B cell (primary cell): ENCODE measurements at regions not wholly inside any gene's neighbourhood (a gene's known extent, or its start where the extent isn't known, plus 50 kb on each side); places are given as distances from the start of the nearest gene placed in this dataset.
"Not testable (repeated sequence)": the region's sequence is repeated elsewhere in the genome, so short reads cannot be mapped to it uniquely, and the experiment has no call there.

Experiments
- EZH2 ChIP-seq: IDR thresholded peaks from 2 replicates; pipeline ENCODE4 v1.6.1; 2012; ENCODE audit warnings: borderline replicate concordance, low read depth, mild to moderate bottlenecking, moderate library complexity, low read length; ENCODE audit not compliant: insufficient read depth, poor library complexity, severe bottlenecking
- TF ChIP-seq, protein P1 (sequence below): fragments of 200-600 bp; IDR thresholded peaks from one replicate; pipeline ENCODE4 v1.8.0; 2022; ENCODE audit warnings: antibody characterized with exemption, mild to moderate bottlenecking

DNA sequence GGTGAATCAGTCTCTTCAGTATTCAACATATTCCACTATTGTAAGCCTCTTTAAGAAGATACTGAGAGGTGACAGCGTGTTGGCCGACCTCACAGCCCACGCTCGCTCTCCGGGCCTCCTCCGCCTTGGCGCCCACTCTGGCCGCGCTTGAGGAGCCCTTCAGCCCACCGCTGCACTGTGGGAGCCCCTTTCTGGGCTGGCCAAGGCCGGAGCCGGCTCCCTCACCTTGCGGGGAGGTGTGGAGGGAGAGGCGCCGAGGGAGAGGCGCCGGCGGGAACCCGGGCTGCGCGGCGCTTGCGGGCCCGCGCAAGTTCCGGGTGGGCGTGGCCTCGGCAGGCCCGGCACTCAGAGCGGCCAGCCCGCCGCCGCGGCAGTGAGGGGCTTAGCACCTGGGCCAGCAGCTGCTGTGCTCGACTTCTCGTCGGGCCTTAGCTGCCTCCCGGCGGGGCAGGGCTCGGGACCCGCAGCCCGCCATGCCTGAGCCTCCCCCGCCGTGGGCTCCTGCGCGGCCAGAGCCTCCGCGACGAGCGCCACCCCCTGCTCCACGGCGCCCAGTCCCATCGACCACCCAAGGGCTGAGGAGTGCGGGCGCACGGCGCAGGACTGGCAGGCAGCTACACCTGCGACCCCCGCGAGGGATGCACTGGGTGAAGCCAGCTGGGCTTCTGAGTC is 306.4 kb downstream of the SEMA3D start:
- TF ChIP-seq, protein P1, sequence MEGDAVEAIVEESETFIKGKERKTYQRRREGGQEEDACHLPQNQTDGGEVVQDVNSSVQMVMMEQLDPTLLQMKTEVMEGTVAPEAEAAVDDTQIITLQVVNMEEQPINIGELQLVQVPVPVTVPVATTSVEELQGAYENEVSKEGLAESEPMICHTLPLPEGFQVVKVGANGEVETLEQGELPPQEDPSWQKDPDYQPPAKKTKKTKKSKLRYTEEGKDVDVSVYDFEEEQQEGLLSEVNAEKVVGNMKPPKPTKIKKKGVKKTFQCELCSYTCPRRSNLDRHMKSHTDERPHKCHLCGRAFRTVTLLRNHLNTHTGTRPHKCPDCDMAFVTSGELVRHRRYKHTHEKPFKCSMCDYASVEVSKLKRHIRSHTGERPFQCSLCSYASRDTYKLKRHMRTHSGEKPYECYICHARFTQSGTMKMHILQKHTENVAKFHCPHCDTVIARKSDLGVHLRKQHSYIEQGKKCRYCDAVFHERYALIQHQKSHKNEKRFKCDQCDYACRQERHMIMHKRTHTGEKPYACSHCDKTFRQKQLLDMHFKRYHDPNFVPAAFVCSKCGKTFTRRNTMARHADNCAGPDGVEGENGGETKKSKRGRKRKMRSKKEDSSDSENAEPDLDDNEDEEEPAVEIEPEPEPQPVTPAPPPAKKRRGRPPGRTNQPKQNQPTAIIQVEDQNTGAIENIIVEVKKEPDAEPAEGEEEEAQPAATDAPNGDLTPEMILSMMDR: not testable (repeated sequence)
- not testable (repeated sequence) for TF ChIP-seq EZH2
